GM18909 (cell line): ENCODE measurements at regions not wholly inside any gene's neighbourhood (a gene's known extent, or its start where the extent isn't known, plus 50 kb on each side); places are given as distances from the start of the nearest gene placed in this dataset.

Experiments
- ATAC-seq: cut with Tn5 transposase; IDR thresholded peaks from one replicate; pipeline ENCODE4 v1.9.1; 2021; ENCODE audit warnings: mild to moderate bottlenecking; ENCODE audit not compliant: unreplicated experiment, poor library complexity

- ATAC-seq, result no peak
Measured at GRCh38 chr13:31663880-31664585, 75.3 kb upstream of the RXFP2 start.

- no peak for ATAC-seq
Measured at GRCh38 chr13:31670831-31671617, 68.3 kb upstream of the RXFP2 start.

GRCh38 chr13:31674051-31674450 is 65.3 kb upstream of the RXFP2 start:
- no peak for ATAC-seq

- ATAC-seq, result no peak
Measured at GRCh38 chr13:31675440-31675953, 63.8 kb upstream of the RXFP2 start.

GRCh38 chr13:31681133-31681532 is 58.2 kb upstream of the RXFP2 start:
- no peak for ATAC-seq

- ATAC-seq, result no peak
Measured at GRCh38 chr13:31684466-31684865, 54.9 kb upstream of the RXFP2 start.

GRCh38 chr13:31686670-31687425 is 52.5 kb upstream of the RXFP2 start:
- no peak for ATAC-seq
